G401.6 (cell line): ENCODE measurements at regions not wholly inside any gene's neighbourhood (a gene's known extent, or its start where the extent isn't known, plus 50 kb on each side); places are given as distances from the start of the nearest gene placed in this dataset.
"Not testable (repeated sequence)": the region's sequence is repeated elsewhere in the genome, so short reads cannot be mapped to it uniquely, and the experiment has no call there.

Experiments used
- FAIRE-seq: peaks from 2 replicates; lab custom pipeline; 2012; peaks lifted over from hg19 to GRCh38; lab: Jason Lieb, UNC

GRCh38 chr4:125758438-125758837 is 443.7 kb downstream of the FAT4 start:
- no peak for FAIRE-seq

DNA sequence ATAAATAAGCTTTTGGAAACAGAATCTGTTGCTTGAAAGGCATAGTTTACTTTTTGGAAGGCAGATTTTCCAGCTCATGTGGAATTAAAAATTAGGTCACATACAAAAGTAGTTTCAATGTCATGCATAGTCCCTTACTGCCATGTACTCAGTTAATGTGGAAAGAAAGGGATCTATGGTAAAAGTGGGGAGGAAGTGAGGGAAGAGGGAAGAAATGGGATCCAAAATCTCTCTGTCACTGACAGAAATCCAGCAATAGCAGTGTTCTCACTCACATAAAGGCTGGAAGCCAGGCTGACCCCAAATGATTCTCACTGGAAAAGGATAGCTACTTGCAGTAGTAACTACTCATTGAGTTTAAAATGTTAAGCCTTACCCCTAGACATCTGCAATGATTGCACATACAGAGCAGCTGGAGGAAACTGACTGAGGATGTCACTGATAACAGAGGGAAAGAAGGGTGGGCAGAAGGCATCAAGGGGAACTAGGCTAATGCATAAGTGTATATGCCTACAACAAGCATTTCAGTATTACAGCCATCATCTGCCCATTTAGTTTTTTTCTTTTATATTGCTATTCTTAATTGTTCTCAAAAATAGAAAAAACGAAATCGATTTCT is 445.6 kb downstream of the FAT4 start:
- no peak for FAIRE-seq

DNA sequence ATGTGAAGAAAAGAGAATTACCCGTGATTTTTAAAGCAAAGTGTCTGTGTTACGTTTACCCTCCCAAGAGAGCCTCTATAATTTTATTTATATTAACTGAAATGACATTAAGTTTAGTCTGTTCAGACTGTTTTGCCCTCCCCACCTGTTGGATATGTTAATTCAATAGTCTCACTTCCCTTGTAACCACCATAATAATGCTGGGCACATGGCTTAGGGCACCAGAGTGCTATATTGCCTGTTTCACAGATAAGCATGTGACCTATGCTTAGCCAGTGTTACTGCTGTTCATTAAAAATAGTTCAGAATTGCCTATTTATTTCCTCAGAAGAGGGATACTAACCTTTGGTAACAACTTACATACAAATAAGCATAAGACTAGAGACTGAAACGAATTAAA is 446.2 kb downstream of the FAT4 start:
- no peak for FAIRE-seq

- FAIRE-seq = no peak
Observed at GRCh38 chr4:125762537-125762936, 447.8 kb downstream of the FAT4 start.

- no peak for FAIRE-seq
Observed at GRCh38 chr4:125765941-125766340, 451.2 kb downstream of the FAT4 start.

GRCh38 chr4:125770814-125771398 is 456.2 kb downstream of the FAT4 start:
- FAIRE-seq = no peak

GRCh38 chr4:125772680-125773079 is 457.9 kb downstream of the FAT4 start:
- no peak for FAIRE-seq

DNA sequence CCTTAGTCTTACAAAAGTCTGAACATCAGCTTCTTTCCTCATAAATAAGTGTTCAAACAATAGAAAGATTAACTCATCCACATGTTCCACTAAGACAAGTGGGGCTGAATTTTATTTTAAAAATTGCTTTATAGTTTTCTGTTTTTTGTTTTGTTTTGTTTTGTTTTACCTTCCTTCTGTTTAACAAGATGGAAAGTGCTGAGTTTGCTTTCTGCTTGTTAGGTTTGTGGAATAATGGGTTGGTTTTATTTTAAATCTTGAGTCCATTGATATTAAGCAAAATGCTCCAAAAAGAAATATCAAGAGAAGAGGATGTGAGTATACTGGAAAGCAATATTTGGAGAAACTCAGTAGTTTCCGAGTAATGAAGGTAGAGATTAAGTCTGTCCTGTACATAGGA is 458.7 kb downstream of the FAT4 start:
- FAIRE-seq = no peak

DNA sequence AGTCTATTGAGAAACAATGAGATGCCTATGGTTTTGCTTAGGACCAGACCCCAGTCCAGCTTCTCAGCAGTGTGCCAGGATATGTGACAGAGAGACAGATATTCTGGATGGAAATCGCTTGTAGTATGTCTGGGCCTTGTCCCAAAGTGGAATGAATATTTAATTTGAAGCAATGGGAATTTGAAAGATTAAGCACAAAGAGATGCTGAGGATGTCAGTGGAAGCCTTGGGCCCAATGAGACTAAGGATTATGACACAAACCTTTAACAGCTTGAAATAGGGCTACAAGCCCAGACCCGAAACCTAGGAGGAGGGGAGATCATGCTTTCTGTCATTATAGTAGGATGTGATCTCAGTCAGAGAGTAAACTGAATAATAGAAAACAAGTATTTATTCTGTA is 459.2 kb downstream of the FAT4 start:
- no peak for FAIRE-seq

- FAIRE-seq = no peak
Observed at GRCh38 chr4:125776146-125776545, 461.4 kb downstream of the FAT4 start.

- no peak for FAIRE-seq
Observed at GRCh38 chr4:125780164-125780563, 465.4 kb downstream of the FAT4 start.

GRCh38 chr4:125780747-125781146 is 466.0 kb downstream of the FAT4 start:
- no peak for FAIRE-seq

DNA sequence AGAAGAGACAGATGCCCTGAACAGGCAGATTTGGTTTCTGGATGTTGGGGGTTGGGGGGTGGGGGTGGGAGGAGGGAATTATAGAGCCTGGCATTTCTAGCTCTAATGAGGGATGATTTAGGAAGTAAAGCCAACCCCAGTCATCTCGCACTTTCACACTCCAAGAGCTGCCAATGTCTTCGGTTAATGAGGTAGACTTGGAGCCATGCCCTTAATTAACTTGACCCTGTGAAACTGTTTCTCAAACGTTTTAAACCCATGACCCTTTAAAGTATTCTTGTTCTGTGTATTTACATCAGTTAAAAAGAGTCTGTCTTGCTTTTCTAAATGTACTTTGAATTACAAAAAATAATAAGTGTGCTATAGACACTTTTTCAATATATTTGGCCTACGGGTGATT is 466.9 kb downstream of the FAT4 start:
- no peak for FAIRE-seq

DNA sequence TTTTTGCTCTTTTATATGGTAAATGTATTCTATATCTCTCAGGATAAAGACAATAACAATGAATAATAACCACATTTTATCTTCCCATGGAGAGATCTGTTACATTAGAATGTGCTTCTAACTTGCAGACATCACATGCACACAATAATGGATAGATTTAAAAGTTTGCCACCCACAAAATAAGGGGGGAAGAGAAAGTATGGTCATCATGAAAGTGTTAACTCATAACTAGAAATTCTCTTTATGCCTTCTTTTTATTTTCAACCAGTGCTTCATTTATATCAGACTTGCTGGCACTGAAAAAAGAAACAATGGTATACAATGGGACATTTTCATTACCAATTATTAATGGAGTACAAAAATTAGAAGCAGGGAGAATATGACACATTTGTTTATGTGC is 470.0 kb downstream of the FAT4 start:
- FAIRE-seq = no peak

GRCh38 chr4:125787707-125788106 is 473.0 kb downstream of the FAT4 start:
- FAIRE-seq = no peak

DNA sequence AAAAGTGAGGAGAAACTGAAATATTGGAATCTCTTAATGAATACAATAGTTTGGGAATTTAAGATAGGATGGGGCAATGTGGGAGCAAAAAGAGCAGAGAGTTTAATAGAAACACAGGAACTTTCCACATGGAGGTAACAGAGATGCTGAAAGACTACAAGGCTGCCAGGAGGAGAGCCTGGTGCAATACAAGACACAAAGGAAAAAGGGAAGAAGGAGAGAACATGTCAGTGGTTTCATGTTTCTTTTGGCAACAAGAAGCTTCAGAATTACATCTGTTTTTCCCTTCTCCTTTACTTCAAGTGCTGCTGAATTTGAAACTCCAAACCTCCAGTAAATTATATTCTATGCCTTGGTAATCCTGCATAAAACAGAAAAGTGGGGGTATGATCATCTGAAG is 474.3 kb downstream of the FAT4 start:
- FAIRE-seq = no peak

- FAIRE-seq = no peak
Observed at GRCh38 chr4:125791896-125792295, 477.1 kb downstream of the FAT4 start.

DNA sequence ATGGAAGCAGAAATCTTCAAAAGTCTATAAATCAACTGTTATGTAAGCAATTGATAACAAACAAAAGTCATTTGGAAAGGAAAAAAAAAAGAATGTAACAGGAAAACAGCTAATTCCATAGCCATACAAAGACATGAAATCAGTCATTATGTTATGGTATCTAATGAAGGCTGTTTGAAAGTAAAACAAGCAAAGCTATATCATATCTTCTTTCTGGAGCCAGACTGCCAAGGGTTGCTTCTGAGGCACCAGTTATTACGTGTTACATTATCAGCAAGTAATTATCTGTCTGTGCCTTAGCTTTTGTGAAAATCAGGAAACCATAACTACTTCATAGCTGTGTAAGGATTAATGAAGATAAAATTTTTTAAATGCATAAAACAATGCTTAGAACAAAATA is 480.2 kb downstream of the FAT4 start:
- no peak for FAIRE-seq

DNA sequence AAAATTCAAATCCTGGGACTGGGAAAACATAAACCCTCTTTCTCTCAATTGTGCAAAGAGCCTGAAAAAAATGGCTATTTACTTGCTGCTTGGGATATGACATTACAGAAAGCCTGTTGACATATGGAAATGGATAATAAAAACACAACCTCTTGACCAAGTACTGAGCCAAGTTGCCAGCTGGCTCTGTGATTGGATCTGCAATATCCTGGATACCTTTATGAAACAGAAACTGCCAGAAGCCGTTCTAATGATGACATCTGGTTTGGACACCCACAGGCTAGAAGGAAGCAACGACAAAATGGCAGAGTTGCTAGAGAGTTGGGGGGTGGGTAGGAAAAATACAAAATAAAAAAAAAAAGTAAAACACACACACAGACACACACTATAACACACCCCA is 481.4 kb downstream of the FAT4 start:
- FAIRE-seq = no peak

GRCh38 chr4:125797621-125798020 is 482.9 kb downstream of the FAT4 start:
- FAIRE-seq = not testable (repeated sequence)

DNA sequence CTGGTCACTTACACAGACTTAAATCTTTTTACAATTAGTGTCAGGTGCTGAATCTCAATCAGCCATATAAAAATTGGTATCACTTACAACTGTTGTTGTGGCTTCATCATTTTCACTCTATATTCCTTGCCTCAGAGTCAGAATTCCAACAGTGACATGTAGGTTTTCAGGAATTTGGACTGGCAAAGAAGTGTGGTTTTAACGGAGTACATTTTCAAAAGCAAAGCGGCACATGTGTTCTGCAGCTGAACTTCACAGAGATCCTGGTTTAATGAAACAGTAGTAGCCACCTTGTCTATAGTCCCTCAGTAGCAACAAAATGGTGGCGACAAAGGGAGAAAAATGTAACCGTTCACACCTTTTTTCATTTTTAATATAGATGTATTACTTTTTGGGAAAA is 486.6 kb downstream of the FAT4 start:
- no peak for FAIRE-seq

DNA sequence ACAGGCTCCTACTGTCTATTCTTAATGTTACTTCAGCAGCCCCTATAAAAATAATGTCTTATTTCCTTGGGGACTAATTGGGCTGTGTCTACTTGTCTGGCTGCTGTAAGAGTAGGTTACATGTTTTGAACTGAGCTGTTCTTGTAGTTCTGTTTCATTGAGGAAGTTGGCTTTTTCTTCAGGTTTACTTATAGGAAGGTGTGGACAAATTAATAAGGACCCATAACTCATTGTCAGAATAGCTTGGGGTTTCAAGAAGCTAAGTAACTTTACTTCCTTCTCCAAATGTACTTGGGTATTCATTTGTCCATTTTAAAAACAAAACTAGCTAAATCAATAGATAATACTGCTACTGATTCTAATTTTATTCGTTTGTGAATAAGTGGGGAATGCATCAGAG is 487.2 kb downstream of the FAT4 start:
- FAIRE-seq = no peak

- no peak for FAIRE-seq
Observed at GRCh38 chr4:125808022-125808421, 493.3 kb downstream of the FAT4 start.

GRCh38 chr4:125808570-125808969 is 493.8 kb downstream of the FAT4 start:
- FAIRE-seq = no peak

- no peak for FAIRE-seq
Observed at GRCh38 chr4:125811892-125812291, 497.1 kb downstream of the FAT4 start.
